Gastrocnemius medialis (tissue), 4 donors: ENCODE measurements at regions not wholly inside any gene's neighbourhood (a gene's known extent, or its start where the extent isn't known, plus 50 kb on each side); places are given as distances from the start of the nearest gene placed in this dataset.

Experiments used
- POLR2A ChIP-seq, 2 donors: fragments of 450-650 bp; IDR thresholded peaks; one replicate each; pipeline ENCODE4 v1.6.1; 2017; ENCODE audit warnings: antibody characterized with exemption in 2 of 2, mild to moderate bottlenecking in 2 of 2, moderate library complexity in 2 of 2
- TF ChIP-seq, protein P1 (sequence below), 5 experiments: fragments of 450-650 bp in 3 of 5; fragments of 200-600 bp in 2 of 5; sonication (generic) in 2 of 5; IDR thresholded peaks in 4 of 5; conservative IDR thresholded peaks in 1 of 5; 1 replicate in 4 of 5; 2 replicates in 1 of 5; pipeline ENCODE4 v1.5.1; 2016 to 2019; ENCODE audit warnings: antibody characterized with exemption in 5 of 5, mild to moderate bottlenecking in 3 of 5, moderate library complexity in 3 of 5

DNA sequence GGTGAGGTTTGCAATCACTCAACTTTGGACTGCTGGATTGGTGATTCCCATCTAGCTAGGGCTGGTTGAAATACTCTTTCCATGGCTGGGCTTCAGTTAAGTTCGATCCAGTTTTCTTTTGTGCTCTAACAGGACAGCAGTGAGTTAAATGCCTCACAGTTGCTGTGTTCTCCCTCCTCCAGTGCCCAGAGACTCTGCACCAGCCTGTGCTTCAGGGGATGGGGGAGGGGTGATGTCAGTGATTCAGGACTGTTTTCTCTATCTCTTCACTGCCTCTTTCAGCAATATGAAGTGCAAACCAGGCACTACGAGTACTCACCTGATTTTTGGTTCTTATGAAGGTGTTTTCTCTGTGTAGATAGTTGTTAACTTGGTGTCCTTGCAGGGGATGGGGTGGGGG lies 88.2 kb upstream of the FAM83B start:
- TF ChIP-seq, protein P1, sequence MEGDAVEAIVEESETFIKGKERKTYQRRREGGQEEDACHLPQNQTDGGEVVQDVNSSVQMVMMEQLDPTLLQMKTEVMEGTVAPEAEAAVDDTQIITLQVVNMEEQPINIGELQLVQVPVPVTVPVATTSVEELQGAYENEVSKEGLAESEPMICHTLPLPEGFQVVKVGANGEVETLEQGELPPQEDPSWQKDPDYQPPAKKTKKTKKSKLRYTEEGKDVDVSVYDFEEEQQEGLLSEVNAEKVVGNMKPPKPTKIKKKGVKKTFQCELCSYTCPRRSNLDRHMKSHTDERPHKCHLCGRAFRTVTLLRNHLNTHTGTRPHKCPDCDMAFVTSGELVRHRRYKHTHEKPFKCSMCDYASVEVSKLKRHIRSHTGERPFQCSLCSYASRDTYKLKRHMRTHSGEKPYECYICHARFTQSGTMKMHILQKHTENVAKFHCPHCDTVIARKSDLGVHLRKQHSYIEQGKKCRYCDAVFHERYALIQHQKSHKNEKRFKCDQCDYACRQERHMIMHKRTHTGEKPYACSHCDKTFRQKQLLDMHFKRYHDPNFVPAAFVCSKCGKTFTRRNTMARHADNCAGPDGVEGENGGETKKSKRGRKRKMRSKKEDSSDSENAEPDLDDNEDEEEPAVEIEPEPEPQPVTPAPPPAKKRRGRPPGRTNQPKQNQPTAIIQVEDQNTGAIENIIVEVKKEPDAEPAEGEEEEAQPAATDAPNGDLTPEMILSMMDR (IDR thresholded peaks at IDR 0.05 in 4 of 5, conservative IDR thresholded peaks at IDR 0.05 in 1 of 5): no peak
- TF ChIP-seq POLR2A (IDR thresholded peaks at IDR 0.05): no peak
